AG04449 (cell line): ENCODE measurements at regions not wholly inside any gene's neighbourhood (a gene's known extent, or its start where the extent isn't known, plus 50 kb on each side); places are given as distances from the start of the nearest gene placed in this dataset.

Experiments
- CTCF ChIA-PET: fragments of 350-600 bp; formaldehyde crosslinking; extraction: SDS; loops from one replicate; lab custom pipeline; 2021; ENCODE audit warnings: antibody characterized with exemption; lab: Yijun Ruan, JAX
- POLR2A ChIA-PET: fragments of 400-600, 350-600 bp; formaldehyde crosslinking; extraction: SDS; loops from one replicate; lab custom pipeline; 2020; ENCODE audit warnings: antibody characterized with exemption, inconsistent platforms; lab: Yijun Ruan, JAX
- DNase-seq: peaks from one replicate; pipeline ENCODE4 v3.0.0-alpha.2; 2010; ENCODE audit warnings: low read depth, low spot score
- H3K4me3 ChIP-seq: 2 replicates; pipeline ENCODE4 v1.5.1; 2011; ENCODE audit warnings: low read depth, mild to moderate bottlenecking, control low read depth, low read length
- TF ChIP-seq, protein P1 (sequence below): IDR thresholded peaks from one replicate; pipeline ENCODE4 v1.5.1; 2011; ENCODE audit warnings: mild to moderate bottlenecking, moderate library complexity, low read length, control low read depth, inconsistent platforms; ENCODE audit not compliant: insufficient read depth; ENCODE audit errors: missing control alignments

- no peak overlapping the region for H3K4me3 ChIP-seq
- DNase-seq, result no peak
- ChIA-PET POLR2A (no interaction called here), CTCF (no interaction called here)
- TF ChIP-seq, protein P1, sequence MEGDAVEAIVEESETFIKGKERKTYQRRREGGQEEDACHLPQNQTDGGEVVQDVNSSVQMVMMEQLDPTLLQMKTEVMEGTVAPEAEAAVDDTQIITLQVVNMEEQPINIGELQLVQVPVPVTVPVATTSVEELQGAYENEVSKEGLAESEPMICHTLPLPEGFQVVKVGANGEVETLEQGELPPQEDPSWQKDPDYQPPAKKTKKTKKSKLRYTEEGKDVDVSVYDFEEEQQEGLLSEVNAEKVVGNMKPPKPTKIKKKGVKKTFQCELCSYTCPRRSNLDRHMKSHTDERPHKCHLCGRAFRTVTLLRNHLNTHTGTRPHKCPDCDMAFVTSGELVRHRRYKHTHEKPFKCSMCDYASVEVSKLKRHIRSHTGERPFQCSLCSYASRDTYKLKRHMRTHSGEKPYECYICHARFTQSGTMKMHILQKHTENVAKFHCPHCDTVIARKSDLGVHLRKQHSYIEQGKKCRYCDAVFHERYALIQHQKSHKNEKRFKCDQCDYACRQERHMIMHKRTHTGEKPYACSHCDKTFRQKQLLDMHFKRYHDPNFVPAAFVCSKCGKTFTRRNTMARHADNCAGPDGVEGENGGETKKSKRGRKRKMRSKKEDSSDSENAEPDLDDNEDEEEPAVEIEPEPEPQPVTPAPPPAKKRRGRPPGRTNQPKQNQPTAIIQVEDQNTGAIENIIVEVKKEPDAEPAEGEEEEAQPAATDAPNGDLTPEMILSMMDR, result no peak
These were observed 104.8 kb downstream of the COL6A6 start for GRCh38 chr3:130621824-130622223.

DNA sequence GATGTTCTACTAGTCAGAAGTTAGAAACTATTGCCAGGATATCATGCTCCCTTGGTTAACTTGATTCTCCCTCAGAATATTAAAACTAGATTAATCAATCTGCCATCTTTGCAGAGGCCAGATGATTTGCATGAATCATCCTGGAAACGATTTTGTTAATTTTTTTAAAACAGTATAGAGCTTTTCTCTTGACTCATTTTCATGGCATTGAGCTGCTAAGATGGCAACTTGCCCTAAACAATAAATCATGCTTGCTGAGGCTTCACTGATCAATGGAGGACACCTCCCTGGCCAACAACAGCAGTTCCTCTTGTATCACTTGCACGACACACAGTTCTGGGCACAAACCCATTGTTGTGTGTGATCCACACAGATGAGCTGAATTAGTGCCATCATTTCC is 109.1 kb downstream of the COL6A6 start:
- POLR2A ChIA-PET, result no interaction called here

GRCh38 chr3:130627143-130627855 is 110.3 kb downstream of the COL6A6 start:
- DNase-seq, result no peak
- CTCF ChIA-PET, result no interaction called here
- POLR2A ChIA-PET, result no interaction called here
- H3K4me3 ChIP-seq, result no peak overlapping the region
- TF ChIP-seq, protein P1, result no peak

More for the DNA sequence above, 109.1 kb downstream of the COL6A6 start:
- TF ChIP-seq, protein P1, result no peak
- H3K4me3 ChIP-seq, result no peak overlapping the region
- DNase-seq, result no peak
- CTCF ChIA-PET, result no interaction called here

GRCh38 chr3:130627882-130628281 is 110.9 kb downstream of the COL6A6 start:
- CTCF ChIA-PET, result no interaction called here
- POLR2A ChIA-PET, result no interaction called here
- TF ChIP-seq, protein P1, result no peak
- DNase-seq, result no peak
- no peak overlapping the region for H3K4me3 ChIP-seq
